WTC11 (cell line): ENCODE measurements at regions not wholly inside any gene's neighbourhood (a gene's known extent, or its start where the extent isn't known, plus 50 kb on each side); places are given as distances from the start of the nearest gene placed in this dataset.

ENCODE experiments used
- ATAC-seq: fragments of 200-7000 bp; cut with Tn5 transposase; 2 replicates; pipeline ENCODE4 v1.10.0; 2021; ENCODE audit warnings: mild to moderate bottlenecking, moderate library complexity
- CTCF ChIA-PET: fragments of 300-600 bp; sonication (Branson Sonifier 250); formaldehyde crosslinking; loops from one replicate; lab custom pipeline; 2021; ENCODE audit warnings: antibody characterized with exemption; lab: Charles Lee
- POLR2A ChIA-PET: fragments of 350-600 bp; sonication (Branson Sonifier 250); formaldehyde crosslinking; loops from one replicate; lab custom pipeline; 2021; ENCODE audit warnings: antibody characterized with exemption; lab: Charles Lee
- DNase-seq: peaks from one replicate; pipeline ENCODE4 v3.0.0; 2021; ENCODE audit warnings: low spot score
- H3K27ac Mint-ChIP-seq: 2 replicates; pipeline ENCODE4 v1.8.0; 2021; ENCODE audit warnings: mixed read lengths
- H3K27me3 Mint-ChIP-seq: 2 replicates; pipeline ENCODE4 v1.8.0; 2021; ENCODE audit warnings: low read depth, mild to moderate bottlenecking, moderate library complexity, mixed read lengths
- H3K36me3 Mint-ChIP-seq: 2 replicates; pipeline ENCODE4 v1.8.0; 2021; ENCODE audit warnings: mixed read lengths
- H3K4me1 Mint-ChIP-seq: 2 replicates; pipeline ENCODE4 v1.8.0; 2022; ENCODE audit warnings: mixed read lengths
- H3K4me3 Mint-ChIP-seq: 2 replicates; pipeline ENCODE4 v1.8.0; 2021; ENCODE audit warnings: mild to moderate bottlenecking, moderate library complexity, mixed read lengths
- H3K9me3 Mint-ChIP-seq: 2 replicates; pipeline ENCODE4 v1.8.0; 2021; ENCODE audit warnings: mixed read lengths
- AFF4 ChIP-seq: sonication (generic); formaldehyde crosslinking; IDR thresholded peaks from 2 replicates; pipeline ENCODE4 v1.8.1; 2023; ENCODE audit warnings: mild to moderate bottlenecking, missing genetic modification reagents, borderline replicate concordance
- ATF1 ChIP-seq: sonication (generic); formaldehyde crosslinking; IDR thresholded peaks from 2 replicates; pipeline ENCODE4 v1.8.1; 2023; ENCODE audit warnings: mild to moderate bottlenecking, moderate library complexity, missing genetic modification reagents
- CBFB ChIP-seq: sonication (generic); formaldehyde crosslinking; IDR thresholded peaks from 2 replicates; pipeline ENCODE4 v1.8.1; 2022; ENCODE audit warnings: mild to moderate bottlenecking, low read depth, missing genetic modification reagents
- FOXK1 ChIP-seq: sonication (generic); formaldehyde crosslinking; IDR thresholded peaks from 2 replicates; pipeline ENCODE4 v1.8.0; 2022; ENCODE audit warnings: mild to moderate bottlenecking, moderate library complexity, missing genetic modification reagents
- FOXP1 ChIP-seq: sonication (generic); formaldehyde crosslinking; IDR thresholded peaks from 2 replicates; pipeline ENCODE4 v1.8.0; 2022; ENCODE audit warnings: missing genetic modification reagents, mild to moderate bottlenecking, moderate library complexity, borderline replicate concordance
- GABPB1 ChIP-seq: sonication (generic); formaldehyde crosslinking; IDR thresholded peaks from 2 replicates; pipeline ENCODE4 v1.8.1; 2023; ENCODE audit warnings: mild to moderate bottlenecking, missing genetic modification reagents
- HMGXB4 ChIP-seq: sonication (generic); formaldehyde crosslinking; IDR thresholded peaks from 2 replicates; pipeline ENCODE4 v1.8.1; 2023; ENCODE audit warnings: mild to moderate bottlenecking, moderate library complexity, missing genetic modification reagents
- IRF1 ChIP-seq: sonication (generic); formaldehyde crosslinking; IDR thresholded peaks from 2 replicates; pipeline ENCODE4 v1.8.0; 2023; ENCODE audit warnings: missing genetic modification reagents
- KAT7 ChIP-seq: sonication (generic); formaldehyde crosslinking; IDR thresholded peaks from 2 replicates; pipeline ENCODE4 v1.8.1; 2023; ENCODE audit warnings: missing genetic modification reagents, mild to moderate bottlenecking, borderline replicate concordance
- NFATC4 ChIP-seq: fragments of 250-450 bp; sonication (Bioruptor Pico); IDR thresholded peaks from 2 replicates; pipeline ENCODE4 v1.9.0; 2021; ENCODE audit warnings: mild to moderate bottlenecking
- SP1 ChIP-seq: sonication (generic); formaldehyde crosslinking; conservative IDR thresholded peaks from 2 replicates; pipeline ENCODE4 v1.8.1; 2022; ENCODE audit warnings: missing genetic modification reagents
- TCF7 ChIP-seq: sonication (generic); formaldehyde crosslinking; IDR thresholded peaks from 2 replicates; pipeline ENCODE4 v1.8.0; 2022; ENCODE audit warnings: mild to moderate bottlenecking, low read depth, missing genetic modification reagents, moderate library complexity
- ZBTB21 ChIP-seq: sonication (generic); formaldehyde crosslinking; IDR thresholded peaks from 2 replicates; pipeline ENCODE4 v1.8.1; 2023; ENCODE audit warnings: mild to moderate bottlenecking, missing genetic modification reagents, borderline replicate concordance
- ZNF121 ChIP-seq: sonication (generic); formaldehyde crosslinking; IDR thresholded peaks from 2 replicates; pipeline ENCODE4 v1.8.0; 2023; ENCODE audit warnings: missing genetic modification reagents
- ZNF138 ChIP-seq: sonication (generic); formaldehyde crosslinking; conservative IDR thresholded peaks from 2 replicates; pipeline ENCODE4 v1.8.1; 2022; ENCODE audit warnings: mild to moderate bottlenecking, moderate library complexity, missing genetic modification reagents
- ZNF281 ChIP-seq: sonication (generic); formaldehyde crosslinking; IDR thresholded peaks from 2 replicates; pipeline ENCODE4 v1.8.0; 2023; ENCODE audit warnings: mild to moderate bottlenecking, missing genetic modification reagents
- ZNF423 ChIP-seq: fragments of 250-450 bp; sonication (Bioruptor Pico); IDR thresholded peaks from 2 replicates; pipeline ENCODE4 v2.1.2; 2022; ENCODE audit warnings: mild to moderate bottlenecking, moderate library complexity
- ZNF512 ChIP-seq: sonication (generic); formaldehyde crosslinking; IDR thresholded peaks from 2 replicates; pipeline ENCODE4 v1.8.1; 2022; ENCODE audit warnings: missing genetic modification reagents, borderline replicate concordance
- TF ChIP-seq, protein P1 (sequence below): sonication (generic); formaldehyde crosslinking; conservative IDR thresholded peaks from 2 replicates; pipeline ENCODE4 v1.8.1; 2023; ENCODE audit warnings: mild to moderate bottlenecking, low read depth, missing genetic modification reagents, moderate library complexity
- TF ChIP-seq, protein P2 (sequence below): sonication (generic); formaldehyde crosslinking; IDR thresholded peaks from 2 replicates; pipeline ENCODE4 v1.8.1; 2023; ENCODE audit warnings: mild to moderate bottlenecking, missing genetic modification reagents, moderate library complexity
- TF ChIP-seq, protein P3 (sequence below): fragments of 250-450 bp; sonication (Bioruptor Pico); IDR thresholded peaks from 2 replicates; pipeline ENCODE4 v1.9.0; 2021; ENCODE audit warnings: moderate library complexity, mild to moderate bottlenecking, inconsistent platforms, borderline replicate concordance

DNA sequence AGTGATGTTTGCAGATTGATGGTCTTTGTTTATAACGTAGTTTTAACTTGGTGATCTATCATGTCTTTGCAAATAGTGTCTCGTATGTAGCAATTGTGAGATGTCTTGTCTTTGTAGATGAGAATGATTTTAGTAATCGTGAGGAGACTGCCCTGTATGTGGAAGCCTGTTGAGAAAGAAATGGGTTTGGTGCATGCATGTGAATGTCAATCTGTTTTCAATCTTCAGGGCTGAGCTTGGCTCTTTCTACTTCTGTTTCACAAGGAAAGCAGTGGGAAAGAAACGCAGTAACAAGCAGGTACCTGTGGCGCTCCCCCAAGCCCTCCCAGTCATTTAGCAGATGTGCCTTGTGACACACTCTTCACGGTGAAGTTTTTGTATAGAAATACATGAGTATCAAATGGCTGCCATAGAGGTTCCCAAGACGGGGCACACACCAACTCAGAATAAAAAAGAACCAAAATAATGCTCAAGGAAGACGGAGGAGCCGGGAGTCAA is 342.8 kb upstream of the DDHD1 start:
- ATAC-seq: no peak
- CTCF ChIA-PET: no interaction called here
- Mint-ChIP-seq H3K36me3 (no peaks in the 10 kb centered on the region), H3K27ac (no peak overlapping the region), H3K4me1 (peaks cover 26% of the 10 kb centered on the region), H3K9me3 (peaks cover 9% of the 10 kb centered on the region), H3K4me3 (no peak overlapping the region), H3K27me3 (no peaks in the 10 kb centered on the region)
- POLR2A ChIA-PET: no interaction called here
- DNase-seq: no peak
- no peak for TF ChIP-seq AFF4 (CRISPR knock-in tag)
- TF ChIP-seq, protein P1, sequence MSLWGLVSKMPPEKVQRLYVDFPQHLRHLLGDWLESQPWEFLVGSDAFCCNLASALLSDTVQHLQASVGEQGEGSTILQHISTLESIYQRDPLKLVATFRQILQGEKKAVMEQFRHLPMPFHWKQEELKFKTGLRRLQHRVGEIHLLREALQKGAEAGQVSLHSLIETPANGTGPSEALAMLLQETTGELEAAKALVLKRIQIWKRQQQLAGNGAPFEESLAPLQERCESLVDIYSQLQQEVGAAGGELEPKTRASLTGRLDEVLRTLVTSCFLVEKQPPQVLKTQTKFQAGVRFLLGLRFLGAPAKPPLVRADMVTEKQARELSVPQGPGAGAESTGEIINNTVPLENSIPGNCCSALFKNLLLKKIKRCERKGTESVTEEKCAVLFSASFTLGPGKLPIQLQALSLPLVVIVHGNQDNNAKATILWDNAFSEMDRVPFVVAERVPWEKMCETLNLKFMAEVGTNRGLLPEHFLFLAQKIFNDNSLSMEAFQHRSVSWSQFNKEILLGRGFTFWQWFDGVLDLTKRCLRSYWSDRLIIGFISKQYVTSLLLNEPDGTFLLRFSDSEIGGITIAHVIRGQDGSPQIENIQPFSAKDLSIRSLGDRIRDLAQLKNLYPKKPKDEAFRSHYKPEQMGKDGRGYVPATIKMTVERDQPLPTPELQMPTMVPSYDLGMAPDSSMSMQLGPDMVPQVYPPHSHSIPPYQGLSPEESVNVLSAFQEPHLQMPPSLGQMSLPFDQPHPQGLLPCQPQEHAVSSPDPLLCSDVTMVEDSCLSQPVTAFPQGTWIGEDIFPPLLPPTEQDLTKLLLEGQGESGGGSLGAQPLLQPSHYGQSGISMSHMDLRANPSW: no peak
- TF ChIP-seq TCF7 (CRISPR knock-in tag): no peak
- TF ChIP-seq FOXP1 (CRISPR knock-in tag): no peak
- TF ChIP-seq FOXK1 (CRISPR knock-in tag): no peak
- no peak for TF ChIP-seq ZNF281 (CRISPR knock-in tag)
- no peak for TF ChIP-seq ATF1 (CRISPR knock-in tag)
- no peak for TF ChIP-seq KAT7
- no peak for TF ChIP-seq ZNF138 (CRISPR knock-in tag)
- TF ChIP-seq NFATC4 (CRISPR knock-in tag): no peak
- TF ChIP-seq ZNF512: no peak
- TF ChIP-seq IRF1: no peak

GRCh38 chr14:53494587-53494986 is 341.5 kb upstream of the DDHD1 start:
- Mint-ChIP-seq H3K9me3 (peaks cover 9% of the 10 kb centered on the region), H3K36me3 (no peaks in the 10 kb centered on the region), H3K4me1 (peaks cover 26% of the 10 kb centered on the region), H3K27me3 (no peaks in the 10 kb centered on the region), H3K4me3 (no peak overlapping the region), H3K27ac (no peak overlapping the region)
- ChIA-PET CTCF (interaction anchor here (1.3 kb wide), 1 partner anchor 853 kb away, joined by 3 read pairs; no protein-coding TSS in a partner anchor), POLR2A (no interaction called here)
- DNase-seq (no peak), ATAC-seq (no peak)
- no peak for TF ChIP-seq SP1 (CRISPR knock-in tag)
- no peak for TF ChIP-seq ATF1 (CRISPR knock-in tag)
- TF ChIP-seq, protein P2, sequence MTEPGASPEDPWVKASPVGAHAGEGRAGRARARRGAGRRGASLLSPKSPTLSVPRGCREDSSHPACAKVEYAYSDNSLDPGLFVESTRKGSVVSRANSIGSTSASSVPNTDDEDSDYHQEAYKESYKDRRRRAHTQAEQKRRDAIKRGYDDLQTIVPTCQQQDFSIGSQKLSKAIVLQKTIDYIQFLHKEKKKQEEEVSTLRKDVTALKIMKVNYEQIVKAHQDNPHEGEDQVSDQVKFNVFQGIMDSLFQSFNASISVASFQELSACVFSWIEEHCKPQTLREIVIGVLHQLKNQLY (CRISPR knock-in tag): no peak
- TF ChIP-seq ZNF121: no peak
- TF ChIP-seq GABPB1 (CRISPR knock-in tag): no peak
- no peak for TF ChIP-seq ZBTB21
- no peak for TF ChIP-seq CBFB (CRISPR knock-in tag)
- TF ChIP-seq, protein P3, sequence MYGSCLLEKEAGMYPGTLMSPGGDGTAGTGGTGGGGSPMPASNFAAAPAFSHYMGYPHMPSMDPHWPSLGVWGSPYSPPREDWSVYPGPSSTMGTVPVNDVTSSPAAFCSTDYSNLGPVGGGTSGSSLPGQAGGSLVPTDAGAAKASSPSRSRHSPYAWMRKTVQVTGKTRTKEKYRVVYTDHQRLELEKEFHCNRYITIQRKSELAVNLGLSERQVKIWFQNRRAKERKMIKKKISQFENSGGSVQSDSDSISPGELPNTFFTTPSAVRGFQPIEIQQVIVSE (CRISPR knock-in tag): no peak
- TF ChIP-seq HMGXB4 (CRISPR knock-in tag): no peak
- no peak for TF ChIP-seq ZNF423 (CRISPR knock-in tag)
